SU-DHL-6 (cell line): ENCODE measurements at regions not wholly inside any gene's neighbourhood (a gene's known extent, or its start where the extent isn't known, plus 50 kb on each side); places are given as distances from the start of the nearest gene placed in this dataset.

ENCODE experiments used
- EZH2phosphoT487 ChIP-seq: fragments of 200-600 bp; sonication (generic), shearing (Covaris generic); conservative IDR thresholded peaks from 2 replicates; pipeline ENCODE4 v1.6.1; 2018; ENCODE audit warnings: mild to moderate bottlenecking, antibody characterized with exemption, low read length, moderate library complexity, mixed read lengths
- TF ChIP-seq, protein P1 (sequence below): fragments of 200-600 bp; sonication (generic); IDR thresholded peaks from one replicate; pipeline ENCODE4 v1.5.1; 2017; ENCODE audit warnings: antibody characterized with exemption, mild to moderate bottlenecking, low read length, moderate library complexity; ENCODE audit not compliant: insufficient read depth, poor library complexity, severe bottlenecking

DNA sequence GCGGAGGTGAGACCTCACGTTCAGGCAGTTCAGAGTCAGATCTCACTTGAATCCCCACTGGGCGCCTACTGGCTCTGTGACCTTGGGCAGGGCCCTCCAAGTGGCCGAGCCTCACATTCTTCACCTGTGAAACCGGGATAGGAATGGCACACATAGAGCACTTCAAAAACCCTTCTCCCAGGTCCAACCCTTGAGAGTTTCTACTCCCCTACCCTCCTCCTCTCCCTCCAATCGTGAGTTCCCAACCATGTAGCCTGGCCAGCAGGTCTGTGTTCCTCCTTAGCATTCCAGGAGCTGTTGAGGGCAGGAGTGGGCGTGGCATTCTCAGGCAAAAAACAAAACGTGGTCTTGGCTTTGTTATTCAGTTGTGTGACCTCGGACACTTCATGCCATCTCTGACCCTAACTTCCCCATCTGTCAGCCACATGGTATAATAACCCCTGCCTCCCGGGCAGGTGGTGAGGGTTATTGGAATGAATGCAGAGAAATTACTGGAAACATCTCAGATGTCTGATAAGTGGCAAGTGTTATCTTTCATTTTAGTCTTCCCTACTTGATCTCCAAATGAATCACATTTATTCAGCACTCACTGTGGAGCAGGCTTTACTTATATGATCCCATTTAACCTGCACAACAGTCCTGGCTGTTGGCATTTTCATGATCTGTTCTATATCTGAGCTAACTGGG lies 112.8 kb upstream of the BOD1 start:
- TF ChIP-seq, protein P1, sequence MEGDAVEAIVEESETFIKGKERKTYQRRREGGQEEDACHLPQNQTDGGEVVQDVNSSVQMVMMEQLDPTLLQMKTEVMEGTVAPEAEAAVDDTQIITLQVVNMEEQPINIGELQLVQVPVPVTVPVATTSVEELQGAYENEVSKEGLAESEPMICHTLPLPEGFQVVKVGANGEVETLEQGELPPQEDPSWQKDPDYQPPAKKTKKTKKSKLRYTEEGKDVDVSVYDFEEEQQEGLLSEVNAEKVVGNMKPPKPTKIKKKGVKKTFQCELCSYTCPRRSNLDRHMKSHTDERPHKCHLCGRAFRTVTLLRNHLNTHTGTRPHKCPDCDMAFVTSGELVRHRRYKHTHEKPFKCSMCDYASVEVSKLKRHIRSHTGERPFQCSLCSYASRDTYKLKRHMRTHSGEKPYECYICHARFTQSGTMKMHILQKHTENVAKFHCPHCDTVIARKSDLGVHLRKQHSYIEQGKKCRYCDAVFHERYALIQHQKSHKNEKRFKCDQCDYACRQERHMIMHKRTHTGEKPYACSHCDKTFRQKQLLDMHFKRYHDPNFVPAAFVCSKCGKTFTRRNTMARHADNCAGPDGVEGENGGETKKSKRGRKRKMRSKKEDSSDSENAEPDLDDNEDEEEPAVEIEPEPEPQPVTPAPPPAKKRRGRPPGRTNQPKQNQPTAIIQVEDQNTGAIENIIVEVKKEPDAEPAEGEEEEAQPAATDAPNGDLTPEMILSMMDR, result no peak
- TF ChIP-seq EZH2phosphoT487, result no peak
